ENCODE measurements at regions not wholly inside any gene's neighbourhood (a gene's known extent, or its start where the extent isn't known, plus 50 kb on each side); places are given as distances from the start of the nearest gene placed in this dataset.

GRCh38 chr3:107315141-107315540 lies 62.1 kb upstream of the CCDC54 start:
- DNase-seq, result no peak

GRCh38 chr3:107323723-107324122 lies 53.5 kb upstream of the CCDC54 start:
- no peak for DNase-seq

- no peak for DNase-seq
These were observed 51.8 kb upstream of the CCDC54 start for GRCh38 chr3:107325446-107325845.
